Superior temporal gyrus (tissue), 1 donor: ENCODE measurements at regions not wholly inside any gene's neighbourhood (a gene's known extent, or its start where the extent isn't known, plus 50 kb on each side); places are given as distances from the start of the nearest gene placed in this dataset.

Experiments
- DNase-seq: peaks from one replicate; pipeline ENCODE4 v3.0.0-alpha.2; 2016; ENCODE audit errors: extremely low spot score

DNA sequence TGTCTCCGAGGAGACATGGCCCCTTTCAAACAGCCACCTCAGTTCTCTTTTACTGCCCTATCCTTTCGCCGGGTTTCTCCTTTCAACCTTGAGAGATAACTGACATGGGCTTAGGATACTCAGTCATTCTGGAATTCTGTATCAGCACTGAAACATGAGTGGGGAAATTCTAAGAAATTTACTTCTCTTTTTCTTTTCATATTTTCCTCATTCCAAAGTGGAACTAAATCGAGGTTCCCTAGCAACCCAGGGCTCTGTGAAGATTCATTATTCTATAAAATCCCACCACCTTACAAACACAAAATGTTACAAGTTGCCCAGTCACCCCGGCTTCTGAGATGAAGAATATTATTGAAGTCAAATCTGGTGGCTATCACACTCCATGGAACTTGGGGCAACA, 319.2 kb downstream of the ENC1 start:
- no peak for DNase-seq

DNA sequence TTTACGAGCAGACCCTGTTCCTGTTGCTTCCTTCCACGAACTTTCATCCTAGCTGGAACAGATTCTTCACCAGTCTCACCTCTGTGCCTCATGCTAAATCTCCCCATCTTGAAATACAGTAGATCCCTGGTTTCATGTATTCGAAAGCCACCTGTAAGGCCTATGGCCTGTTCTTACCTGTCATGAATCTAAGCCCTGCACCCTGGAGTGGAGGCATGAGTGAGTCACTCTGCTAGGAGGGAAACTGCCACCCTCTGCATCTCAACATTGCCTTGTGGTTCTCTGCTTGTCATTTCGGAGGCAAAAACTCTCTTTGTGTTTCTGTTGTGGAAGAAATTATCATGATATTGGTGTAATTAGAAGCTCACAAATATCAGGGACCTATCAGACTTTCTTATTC, 320.0 kb downstream of the ENC1 start:
- DNase-seq, result no peak

DNA sequence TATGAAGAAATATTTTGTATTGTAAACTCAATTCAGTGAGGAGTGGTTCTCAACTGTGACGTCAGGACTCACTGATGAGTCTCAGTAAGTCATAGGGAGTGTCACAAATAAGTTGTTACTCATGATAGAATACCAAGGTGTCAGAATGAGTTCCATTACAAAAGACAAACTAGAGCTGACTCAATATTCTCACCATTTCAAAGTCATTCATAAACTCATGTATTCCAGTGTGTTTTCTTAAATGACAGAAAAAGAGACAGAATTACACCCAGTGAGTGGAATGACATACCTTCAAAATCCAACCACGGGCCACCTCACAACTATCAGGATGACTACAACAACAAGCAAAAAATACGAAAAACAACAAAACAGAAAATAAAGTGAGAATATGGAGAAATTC, 321.5 kb downstream of the ENC1 start:
- DNase-seq, result no peak

DNA sequence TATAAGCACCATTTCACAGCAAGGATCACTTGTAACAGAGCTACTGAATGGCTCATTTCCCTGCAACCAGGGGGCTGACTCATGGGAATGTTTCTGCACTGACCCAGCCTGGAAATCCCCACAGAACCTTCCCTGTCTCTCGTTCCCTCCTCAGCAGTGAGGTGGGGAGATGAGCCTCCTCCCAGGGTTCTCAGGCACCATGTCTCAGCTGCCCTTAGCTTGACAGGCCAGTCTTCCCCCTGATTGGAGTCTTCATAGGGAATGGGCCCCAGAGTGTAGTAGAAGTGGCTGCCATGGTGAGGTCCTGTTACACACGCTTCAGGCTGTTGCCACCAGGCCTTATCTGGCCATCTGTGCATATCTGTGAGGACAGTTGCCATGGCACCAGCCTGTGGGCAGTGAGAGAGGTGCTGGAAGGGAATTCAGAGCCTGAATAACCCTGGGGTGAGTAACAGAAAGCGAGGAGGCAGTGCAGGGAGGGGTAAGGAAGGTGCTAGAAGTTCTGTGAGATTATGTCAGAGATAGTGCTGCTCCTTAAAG, 324.4 kb downstream of the ENC1 start:
- no peak for DNase-seq

DNA sequence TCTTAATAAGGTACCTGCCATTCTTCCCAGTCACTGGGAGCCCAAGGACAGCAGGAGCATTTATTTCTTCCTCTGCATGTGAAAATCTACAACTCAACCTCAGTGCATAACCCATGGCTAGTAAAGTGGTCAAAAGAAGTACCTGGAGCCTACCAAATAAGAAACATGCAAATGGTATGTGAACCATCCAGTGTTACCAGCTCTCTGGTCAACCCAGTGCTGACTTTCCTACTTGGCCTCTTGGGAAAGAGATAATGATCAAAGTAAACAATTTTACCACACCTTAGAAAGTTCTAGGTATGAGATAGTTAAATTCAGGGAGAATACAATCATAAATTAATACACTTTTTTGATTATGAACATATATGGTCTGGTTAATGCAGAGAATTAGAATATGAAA, 325.6 kb downstream of the ENC1 start:
- no peak for DNase-seq

DNA sequence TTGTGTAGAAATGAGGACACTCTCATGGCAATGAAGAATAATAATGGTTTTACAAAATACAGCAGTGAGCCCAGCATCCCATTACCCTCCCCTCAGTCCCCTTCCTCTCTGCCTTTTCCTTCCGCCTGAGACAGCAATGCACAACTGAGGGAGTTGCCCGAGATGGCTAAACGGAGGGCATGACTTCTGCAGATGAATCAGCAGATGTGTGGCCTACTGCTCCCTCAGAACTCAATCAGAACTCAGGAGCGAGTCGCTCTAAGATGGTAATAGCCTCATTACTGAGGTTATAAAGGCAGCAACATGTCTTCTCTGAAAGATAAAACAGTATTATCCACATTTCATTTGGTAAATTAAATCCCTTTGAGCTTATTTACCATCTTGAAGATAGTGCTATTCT, 326.6 kb downstream of the ENC1 start:
- DNase-seq, result no peak

DNA sequence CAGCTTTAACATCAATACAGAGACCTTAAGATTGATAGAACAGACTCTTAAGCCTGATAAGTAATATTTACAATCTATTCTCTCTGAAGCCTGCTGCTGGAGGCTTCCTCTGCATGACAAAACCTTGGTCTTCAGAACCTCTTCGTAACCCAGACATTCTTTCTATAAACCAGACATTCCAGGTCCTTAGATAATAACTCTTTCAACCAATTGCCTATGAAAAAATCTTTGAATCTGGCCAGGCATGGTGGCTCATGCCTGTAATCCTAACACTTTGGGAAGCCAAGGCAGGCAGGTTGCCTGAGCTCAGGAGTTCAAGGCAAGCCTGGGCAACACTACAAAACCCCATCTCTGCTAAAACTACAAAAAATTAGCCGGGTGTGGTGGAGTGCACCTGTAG, 327.8 kb downstream of the ENC1 start:
- DNase-seq, result no peak

DNA sequence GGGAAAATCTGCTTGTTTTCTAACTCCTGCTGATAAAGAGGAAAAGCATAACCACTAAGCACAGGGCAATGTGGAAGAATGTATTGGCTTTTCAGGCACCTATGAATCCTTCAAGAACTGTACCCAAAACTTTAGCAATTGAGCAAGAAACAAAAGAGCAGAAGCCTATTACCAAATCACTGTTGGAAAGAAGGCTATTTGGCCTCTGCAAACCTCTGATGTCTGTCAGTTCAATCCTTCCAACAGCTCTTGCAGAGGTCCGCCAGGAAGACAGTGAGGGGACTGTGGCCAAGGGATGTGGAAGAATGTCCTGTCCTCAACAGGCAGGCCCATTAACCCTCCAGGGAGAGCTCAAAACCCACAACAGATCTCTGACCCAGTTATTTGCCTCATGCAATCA, 328.6 kb downstream of the ENC1 start:
- DNase-seq, result no peak

DNA sequence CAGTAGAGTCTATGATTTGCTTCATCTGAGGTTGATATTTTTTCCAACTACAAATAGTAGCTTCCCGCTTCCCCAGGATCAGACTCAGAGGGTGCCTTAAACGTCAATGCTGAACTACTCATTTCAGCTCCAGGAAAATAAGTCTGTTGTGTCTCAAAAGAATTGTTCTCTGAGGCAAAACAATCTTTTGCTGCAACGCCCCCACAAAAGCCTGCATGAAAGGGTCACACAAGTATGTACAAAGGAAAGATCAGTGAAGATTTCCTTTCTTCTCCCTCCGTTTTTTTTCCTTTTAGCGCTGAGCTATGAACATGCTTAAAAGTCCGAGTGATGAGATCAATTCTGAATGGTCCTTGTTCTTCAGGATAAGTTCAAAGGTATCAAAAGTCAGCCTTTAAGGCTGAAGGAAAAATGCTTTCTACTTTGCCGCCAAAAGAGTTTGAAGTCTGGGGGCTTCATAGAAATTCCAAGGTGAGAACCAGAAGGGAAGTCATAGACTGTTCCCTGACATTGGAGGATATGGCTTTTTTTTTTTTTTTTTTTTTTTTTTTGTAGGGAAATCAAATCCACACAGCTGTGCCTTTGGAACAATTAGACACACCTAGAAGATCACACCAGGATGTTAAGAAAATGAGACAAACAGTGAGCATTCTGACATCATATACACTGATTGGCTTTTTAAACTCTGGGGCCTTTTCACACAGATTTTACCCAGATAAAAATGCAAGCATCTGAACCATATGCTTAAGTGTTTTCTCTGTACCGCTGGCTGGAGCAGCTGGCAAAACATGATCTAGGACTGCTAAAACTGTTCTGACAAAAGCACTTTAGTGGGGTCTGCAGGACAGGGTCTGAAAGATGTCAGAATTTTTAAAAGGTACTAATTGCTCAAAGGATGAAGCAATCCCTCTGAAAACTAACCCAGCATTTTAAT, 329.3 kb downstream of the ENC1 start:
- DNase-seq, result no peak

DNA sequence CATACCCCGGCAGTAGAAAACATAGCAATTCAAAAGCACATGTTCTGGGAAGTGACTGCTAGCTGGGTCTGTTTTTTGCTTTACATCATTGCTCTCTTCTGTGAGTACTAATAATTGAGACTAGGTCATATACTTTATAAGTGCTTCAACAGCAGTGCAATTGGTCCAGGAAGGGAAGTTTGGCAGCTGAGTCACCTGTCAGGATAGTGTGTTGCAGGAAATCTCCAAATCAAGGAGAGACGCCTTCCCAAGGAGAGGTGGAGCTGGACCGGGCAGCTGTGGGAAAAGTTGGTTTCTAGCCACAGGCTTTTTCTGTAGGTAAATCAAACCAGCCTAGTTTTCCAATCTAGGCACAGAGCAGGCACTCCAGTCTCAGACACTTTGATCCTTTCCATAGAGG, 330.1 kb downstream of the ENC1 start:
- DNase-seq, result no peak

DNA sequence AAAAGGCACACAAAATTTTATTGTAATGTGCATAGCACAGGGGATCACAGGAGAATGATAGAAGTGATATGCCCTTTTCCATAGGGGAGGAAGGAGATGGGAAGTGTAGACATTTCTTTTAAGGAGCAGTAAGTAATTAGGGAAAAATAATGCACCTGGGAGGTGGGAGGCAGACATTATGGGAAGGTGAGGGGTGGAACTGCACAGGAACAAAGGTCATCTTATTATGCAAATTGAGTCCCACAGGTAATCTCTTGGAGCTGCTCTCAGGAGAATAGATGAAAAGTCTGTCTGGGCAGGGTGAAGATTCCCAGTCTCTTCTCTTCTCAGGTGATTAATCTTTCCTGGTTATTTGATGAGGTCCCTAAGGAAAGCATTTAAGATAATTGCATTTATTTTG, 331.5 kb downstream of the ENC1 start:
- DNase-seq, result no peak

DNA sequence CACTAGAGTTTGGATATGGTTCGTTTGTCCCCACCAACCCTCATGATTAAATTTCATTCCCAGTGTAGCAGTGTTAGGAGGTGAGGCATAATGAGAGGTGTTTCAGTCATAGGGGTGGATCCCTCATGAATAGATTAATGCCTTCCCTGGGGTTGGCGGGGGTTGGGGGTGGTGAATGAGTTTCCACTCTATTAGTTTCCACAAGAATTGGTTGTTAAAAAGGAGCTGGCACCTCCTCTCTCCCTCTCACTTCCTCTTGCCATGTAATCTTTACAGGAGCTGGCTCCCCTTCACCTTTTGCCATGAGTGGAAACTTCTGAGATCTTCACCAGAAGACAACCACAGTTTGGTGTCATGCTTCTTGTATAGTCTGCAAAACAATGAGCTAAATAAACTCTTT, 333.7 kb downstream of the ENC1 start:
- DNase-seq, result no peak

DNA sequence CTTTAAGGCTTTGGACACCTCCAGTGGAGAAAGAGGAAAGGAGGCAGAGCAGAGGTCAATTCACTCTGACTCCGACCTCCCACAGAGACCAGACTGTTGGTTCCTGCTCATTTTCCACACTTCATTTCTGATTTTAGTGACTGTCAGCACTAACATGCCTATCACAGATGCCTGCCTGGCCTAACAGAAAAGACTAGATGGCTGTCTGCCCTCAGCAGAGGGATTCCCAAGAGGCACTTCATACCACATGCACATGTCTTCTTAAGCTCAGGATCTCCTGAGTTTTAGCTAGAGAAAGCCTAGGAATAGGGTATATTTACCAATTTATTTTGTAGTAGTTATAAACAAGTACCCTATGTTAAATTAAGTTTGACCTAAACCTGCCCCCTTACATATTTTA, 336.0 kb downstream of the ENC1 start:
- DNase-seq, result no peak

DNA sequence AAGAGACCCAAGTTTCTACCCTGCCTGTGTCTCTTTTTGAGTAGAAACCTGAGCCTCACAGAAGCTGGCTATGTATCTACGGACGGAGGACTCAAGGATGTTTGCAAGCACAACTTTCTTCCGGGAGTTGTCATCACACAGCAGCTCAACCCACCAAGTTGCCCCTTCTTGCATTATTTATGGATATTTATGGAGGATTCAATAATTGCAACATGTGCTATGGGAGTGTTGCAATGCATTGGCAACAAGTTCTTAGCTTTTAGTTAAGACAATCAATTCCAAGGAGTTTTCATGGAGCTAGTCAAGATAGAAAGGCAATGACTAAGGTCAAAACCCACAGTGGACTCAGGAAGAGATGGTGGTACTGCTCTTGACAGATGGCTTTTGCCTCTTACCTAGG, 336.9 kb downstream of the ENC1 start:
- no peak for DNase-seq

DNA sequence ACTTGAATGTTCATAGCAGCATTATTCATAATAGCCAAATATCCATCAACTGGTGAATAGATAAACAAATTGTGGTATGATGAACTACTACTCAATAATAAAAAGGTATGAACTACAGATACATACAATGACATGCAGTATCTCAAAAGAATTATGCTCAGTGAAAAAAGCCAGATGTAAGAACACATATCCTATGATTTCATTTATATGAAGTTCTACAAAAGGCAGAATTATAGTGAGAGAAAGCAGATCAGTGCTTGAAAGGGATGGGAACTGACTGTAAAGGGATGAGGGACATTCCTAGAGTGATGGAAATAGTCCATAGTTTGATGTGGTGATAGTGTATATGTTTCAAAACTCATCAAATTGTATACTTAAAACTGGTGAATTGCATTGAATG, 339.0 kb downstream of the ENC1 start:
- no peak for DNase-seq

DNA sequence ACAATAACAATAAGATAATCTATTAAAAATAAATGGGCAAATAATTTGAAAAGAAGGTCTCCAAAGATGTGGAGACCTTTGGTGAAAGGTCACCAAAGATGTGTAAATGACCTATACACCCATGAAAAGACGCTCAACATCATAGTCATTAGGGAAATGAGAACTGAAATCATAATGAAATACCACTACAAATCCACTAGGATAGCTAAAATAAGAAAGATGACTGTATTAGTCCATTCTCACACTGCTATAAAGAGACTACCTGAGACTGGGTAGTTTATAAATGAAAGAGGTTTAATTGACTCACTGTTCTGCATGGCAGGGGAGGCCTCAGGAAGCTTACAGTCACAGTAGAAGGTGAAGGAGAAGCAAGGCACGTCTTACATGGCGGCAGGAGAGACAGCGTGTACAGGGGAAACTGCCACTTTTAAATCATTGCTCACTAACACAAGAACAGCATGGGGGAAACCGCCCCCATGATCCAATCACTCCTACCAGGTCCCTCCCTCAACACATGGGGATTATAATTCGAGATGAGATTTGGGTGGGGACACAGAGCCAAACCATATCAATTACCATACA, 339.6 kb downstream of the ENC1 start:
- DNase-seq, result no peak

DNA sequence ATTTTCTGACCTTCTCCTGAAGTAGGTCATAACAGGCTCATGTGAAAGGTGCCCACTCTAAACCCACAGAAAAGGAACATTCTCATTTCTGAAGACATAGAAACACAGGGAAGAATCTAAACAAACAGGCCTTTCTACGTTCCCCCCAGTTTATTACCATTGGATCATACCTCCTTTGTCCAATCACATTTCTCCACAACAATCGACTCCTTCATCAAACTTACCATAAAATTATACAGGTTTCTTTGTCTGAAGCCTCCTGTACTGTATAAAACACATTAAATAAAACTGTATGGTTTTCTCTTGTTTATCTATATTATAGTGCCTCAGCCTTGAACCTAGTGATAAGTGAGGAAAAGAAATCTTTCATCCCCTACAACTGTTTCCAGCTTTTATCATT, 340.7 kb downstream of the ENC1 start:
- no peak for DNase-seq

DNA sequence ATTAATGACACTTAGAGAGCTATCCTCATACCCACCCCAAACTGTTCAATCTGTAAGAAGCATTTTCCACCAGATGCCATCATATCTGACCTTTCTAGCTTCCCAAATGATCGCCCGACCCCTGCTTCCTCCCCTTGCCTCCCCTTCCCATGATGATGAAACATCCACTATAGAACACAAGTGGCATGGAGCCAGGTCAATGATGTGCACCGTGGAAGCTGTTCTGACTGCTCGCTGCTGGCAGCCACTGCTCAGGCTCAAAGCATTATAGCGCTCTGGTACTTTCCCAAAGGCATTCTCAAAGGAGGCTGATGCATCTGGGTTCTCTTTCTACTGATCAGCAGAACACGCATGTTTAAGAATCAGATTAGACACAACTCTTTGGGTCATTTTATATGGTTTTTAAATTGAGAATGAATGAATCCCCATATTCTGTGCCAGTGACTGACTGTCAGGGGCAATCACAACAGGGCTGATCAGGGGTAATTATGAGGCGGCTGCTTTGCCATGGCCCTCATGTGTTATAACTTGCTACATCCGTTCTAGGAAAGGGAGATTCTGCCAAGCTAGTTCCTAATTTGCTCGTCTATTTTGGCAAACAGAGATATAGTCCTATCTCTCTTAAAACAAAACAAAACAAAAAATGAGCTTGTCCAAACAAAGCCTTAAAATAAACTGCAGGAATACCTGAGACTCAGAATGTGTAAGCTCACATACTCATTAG, 343.7 kb downstream of the ENC1 start:
- peak; percentile 24 for DNase-seq

DNA sequence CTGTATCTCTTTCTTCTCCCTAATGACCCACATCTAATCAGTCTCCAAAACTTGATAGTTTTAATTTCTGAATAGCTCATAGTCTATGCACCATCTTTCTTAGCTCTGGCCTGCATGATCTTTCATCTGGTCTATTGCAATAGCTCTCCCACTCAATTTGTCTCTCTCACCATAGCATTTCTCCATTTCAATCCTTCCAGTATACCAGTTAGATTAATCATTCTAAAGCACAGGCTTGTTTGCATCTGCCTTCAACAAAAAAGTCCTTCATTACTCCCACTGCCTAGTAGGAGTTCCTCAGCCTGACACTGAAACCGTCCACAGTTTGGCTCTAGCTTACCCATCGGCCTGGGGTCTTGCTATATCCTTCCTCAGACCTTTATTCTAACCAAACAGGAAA, 344.9 kb downstream of the ENC1 start:
- DNase-seq, result no peak

DNA sequence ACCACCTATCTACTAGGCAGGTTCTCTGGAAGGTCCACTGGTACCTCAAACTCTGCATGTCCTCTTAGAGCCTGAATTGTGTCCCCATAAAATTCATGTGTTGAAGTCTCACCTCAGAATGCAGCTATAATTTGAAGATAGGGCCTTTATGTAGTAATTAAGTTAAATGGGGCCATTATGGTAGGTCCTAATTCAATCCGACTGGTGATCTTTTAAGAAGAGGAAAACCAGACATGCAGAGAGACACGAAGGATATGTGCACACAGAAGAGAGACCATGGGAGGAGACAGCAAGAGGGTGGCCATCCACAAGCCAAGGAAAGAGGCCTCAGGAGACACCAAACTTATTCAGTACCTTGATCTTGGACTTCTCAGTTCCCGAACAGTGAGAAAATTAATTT, 345.4 kb downstream of the ENC1 start:
- DNase-seq, result no peak

DNA sequence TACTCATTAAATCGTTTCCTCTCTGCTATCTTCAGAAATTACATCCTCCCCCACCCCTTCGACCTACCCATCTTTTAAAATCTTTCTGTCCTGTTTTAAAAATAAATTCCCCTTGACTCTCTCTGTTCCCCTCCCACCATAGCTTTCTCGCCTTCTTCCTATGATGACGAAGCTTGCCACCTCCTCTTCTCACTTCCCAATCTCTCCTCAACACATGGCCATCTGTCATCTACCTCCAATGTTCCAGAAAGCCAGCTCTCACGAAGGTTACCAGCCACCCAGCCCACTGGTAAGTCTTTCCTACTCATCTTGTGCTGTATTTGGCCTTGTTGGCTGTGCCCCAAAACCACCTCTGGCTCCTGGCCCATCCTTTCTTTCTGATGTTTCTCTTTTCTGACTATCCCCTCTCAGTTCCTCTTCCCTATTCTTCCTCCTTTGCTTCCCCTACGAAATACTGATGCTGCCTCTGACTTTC, 346.3 kb downstream of the ENC1 start:
- DNase-seq, result peak; percentile 77

DNA sequence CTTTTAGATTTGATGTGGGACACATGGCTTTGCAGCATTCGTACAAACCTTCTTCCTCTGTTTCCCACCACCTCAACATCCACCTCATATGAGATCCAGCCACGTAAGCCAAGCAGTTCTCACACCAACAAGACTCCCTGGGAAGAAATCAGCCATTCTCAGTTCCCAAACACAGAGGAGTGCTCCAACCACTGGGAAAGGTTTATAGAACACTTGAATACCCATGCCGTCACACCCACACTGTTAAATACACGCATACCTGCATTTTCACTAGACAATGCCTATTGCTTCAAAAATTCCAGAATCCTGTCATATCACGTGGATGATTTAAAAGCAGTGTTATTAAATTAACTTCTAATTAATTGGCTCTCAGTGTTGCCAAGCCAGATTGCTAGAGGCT, 347.3 kb downstream of the ENC1 start:
- DNase-seq, result no peak
